Inflammatory macrophage (primary cell): ENCODE measurements at regions not wholly inside any gene's neighbourhood (a gene's known extent, or its start where the extent isn't known, plus 50 kb on each side); places are given as distances from the start of the nearest gene placed in this dataset.
"Not testable (repeated sequence)": the region's sequence is repeated elsewhere in the genome, so short reads cannot be mapped to it uniquely, and the experiment has no call there.

Experiments used
- DNase-seq, 2 donors: peaks; one replicate each; pipeline ENCODE4 v3.0.0-alpha.2; 2020 to 2022

DNA sequence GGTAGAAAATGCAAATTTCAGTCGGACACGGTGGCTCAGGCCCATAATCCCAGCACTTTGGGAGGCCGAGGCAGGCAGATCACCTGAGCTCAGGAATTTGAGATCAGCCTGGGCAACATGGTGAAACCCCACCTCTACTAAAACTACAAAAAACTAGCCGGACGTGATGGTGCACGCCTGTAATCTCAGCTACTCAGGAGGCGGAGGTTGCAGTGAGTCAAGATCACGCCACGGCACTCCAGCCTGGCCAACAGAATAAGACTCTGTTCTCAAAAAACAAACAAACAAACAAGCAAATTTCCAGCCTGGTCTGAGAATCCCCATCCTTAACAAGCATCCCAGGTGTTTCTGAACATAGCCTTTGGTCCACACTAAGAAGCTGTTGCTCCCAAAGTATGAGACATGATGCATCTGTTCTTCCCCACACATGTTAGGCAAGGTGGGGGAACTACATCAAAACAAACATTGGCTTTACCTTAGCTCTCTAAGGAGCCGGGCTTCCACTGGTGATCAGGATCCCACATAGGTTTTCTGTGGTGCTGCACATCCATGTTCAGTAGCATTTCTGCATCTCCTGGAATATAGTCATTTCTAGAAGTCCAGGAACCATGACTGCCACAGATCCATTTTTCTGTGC, 92.5 kb upstream of the DMRT1 start:
- no peak for DNase-seq

DNA sequence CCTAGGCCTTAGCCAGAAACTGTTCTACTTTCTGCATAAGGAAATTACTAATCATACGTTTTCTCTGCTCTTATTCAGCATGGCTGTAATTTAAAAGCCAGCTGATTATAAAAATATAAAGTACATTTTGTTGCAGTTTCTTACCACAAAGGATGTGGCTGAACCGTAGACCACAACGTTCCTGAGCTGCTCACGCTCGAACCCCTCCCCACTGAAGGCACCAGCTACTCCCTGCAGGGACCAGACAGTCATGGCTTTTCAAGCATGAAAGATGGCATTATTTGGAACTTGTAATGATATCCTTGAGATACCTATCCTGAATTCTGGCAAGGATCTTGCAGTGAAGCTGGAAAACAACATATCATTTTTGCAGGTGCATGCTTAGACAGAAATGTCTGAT, 91.8 kb upstream of the DMRT1 start:
- DNase-seq = no peak

DNA sequence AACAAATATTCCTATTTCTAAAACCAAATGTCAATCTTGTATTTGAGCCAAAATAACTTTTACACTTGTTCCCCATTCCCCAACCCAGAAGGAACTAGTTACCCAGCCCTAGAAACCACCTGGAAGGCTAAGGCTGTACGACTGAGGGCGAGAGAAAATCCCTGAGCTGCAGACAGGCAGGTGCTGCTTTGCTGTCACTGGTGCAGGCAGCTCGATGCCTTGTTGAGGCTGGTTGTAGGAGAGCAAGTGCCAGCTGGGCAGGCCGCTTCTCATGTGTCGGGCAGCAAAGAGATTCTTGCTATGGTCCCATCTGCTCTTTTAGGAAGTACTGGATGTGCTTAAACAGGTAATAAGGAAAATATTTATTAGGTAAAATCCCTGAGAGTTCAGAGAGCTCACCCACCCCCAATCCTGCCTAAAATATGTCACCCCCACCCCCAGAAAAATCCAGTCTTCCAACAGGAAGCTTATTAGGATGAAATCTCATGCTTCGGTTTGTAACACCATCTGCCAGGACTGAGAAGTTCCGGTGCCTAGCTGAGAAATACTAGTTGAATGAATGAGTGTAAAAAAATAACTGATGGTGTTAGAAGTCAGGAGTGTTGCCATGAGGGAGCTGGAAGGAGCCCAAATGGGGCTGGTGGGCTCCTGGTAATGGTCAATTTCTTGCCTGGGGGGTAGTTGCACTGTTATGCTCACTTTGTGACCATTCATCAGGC, 91.1 kb upstream of the DMRT1 start:
- peak in 1 of 2 donors; percentile 25 for DNase-seq

DNA sequence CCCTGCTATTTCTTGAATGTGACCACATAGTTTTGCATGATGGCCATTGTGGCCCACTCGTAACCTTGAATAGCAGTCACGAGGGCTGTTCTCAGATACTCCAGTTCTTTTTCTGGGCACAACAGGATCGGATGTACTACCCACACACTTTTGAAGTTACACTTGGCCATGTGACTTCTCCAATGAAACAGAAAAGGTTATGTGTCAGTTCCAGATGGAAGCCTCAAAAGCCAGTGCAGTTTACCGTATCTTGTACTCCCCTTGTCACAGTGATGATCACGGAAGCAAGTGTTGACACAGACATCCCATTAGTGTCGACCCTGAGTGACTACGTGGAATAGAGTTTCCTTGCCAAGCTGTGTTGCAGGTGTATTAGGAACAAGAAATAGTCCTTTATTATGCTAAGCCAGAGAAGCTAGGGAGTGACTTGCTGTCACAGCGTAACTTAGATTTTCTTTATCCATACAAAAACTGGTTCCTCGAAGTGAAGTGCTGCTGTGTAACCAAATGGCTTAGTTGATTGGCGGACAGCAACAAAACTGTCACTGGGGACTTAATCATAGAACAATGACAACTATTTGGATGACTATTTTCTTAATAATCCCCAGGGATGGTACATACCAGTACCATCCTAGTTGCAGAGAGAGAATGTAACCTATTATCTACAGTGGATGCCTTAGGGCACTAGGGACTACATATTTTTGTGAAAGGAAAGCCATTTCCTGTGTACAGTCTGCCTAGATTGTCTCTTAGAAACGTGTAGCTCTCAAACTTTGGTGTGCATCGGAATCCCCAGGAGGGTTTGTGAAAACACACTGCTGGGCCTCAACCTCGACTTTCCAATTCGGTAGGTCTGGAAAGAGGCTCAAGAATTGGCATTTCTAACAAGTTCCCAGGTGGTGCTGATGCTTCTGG, 90.1 kb upstream of the DMRT1 start:
- DNase-seq = peak; percentile 83 to 92

DNA sequence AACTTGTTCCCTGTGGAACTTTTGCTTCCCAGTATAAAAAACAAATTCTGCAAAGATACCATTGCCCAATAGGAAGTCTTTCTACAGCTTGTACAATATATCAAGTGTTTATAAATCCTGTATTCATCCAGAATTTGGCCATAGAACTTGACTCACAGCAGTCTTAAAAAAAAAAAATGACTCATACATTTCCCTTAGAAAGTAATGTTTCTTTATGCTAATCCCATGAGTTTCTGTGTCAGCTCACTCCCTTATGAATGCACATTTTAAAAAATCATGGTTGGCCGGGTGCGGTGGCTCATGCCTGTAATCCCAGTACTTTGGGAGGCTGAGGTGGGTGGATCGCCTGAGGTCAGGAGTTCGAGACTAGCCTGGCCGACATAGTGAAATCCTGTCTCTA, 89.3 kb upstream of the DMRT1 start:
- DNase-seq = peak; percentile 59 to 75

DNA sequence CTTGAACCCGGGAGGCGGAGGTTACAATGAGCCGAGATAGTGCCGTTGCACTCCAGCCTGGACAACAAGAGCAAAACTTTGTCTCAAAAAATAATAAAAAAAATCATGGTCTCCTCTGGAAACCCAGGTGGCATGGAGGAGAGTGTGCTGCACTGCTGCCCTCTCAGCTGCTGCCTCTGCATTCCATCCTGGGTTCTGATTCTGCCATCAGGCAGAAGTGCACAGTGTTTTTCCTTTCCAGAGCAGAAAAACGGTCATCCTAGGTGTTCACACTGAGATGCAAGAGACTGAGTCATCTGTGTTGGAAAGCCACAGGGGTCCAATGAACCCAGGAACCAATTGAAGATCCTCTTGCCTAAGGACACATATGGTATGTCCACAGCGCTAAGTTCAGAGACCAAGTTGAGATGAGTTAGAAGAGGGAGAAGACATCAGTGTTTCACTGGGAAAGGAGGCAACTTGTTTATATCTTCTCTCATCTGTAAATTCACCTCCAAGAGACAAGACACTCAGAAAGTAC, 88.8 kb upstream of the DMRT1 start:
- DNase-seq = no peak

DNA sequence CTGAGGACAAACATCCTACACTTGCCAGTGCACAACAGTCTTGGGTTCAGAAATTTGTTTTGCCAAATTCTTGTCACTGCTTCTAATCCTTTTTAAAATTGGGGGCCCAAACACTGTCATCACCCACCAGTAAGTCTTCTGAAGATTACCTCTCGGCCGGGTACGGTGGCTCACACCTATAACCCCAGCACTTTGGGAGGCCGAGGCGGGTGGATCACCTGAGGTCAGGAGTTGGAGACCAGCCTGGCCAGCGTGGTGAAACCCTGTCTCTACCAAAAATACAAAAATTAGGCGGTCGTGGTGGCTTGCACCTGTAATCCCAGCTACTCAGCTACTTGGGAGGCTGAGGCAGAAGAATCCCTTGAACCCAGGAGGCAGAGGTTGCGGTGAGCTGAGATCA, 87.8 kb upstream of the DMRT1 start:
- not testable (repeated sequence) for DNase-seq

DNA sequence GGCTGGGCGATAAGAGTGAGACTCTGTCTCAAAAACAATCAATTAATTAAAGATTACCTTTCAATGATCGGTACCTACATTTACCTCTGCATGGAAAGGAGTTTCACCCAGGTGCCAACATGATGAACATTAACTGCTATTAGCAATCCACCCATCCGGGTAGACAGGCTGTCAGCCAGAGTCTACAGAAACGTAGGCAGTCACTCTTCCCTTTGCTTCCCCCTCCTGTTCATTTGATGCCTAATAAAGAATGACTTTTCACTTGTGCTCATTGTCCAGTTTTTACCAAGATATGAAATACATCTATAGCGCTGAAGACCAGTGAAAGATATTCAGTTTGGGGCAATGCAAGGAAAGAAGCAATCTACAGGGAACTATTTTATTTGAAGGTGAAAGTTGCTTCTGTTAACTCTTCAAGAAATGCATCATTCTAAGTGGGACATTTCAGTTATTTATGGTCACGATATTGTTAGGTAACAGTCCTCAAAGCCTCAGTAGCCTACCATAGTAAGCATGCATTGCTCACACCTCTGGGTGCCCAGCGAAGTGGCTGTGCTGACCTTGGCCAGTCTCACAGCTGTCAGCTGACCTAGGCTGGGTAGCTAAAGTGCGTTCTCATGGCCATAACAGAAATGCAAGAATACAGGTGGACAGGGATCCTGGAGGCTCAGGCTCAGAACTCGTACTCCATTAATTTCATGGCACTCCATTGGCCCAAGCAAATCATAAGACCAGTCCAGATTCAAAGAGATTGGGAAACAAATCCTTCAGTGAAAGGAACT, 87.2 kb upstream of the DMRT1 start:
- no peak for DNase-seq

DNA sequence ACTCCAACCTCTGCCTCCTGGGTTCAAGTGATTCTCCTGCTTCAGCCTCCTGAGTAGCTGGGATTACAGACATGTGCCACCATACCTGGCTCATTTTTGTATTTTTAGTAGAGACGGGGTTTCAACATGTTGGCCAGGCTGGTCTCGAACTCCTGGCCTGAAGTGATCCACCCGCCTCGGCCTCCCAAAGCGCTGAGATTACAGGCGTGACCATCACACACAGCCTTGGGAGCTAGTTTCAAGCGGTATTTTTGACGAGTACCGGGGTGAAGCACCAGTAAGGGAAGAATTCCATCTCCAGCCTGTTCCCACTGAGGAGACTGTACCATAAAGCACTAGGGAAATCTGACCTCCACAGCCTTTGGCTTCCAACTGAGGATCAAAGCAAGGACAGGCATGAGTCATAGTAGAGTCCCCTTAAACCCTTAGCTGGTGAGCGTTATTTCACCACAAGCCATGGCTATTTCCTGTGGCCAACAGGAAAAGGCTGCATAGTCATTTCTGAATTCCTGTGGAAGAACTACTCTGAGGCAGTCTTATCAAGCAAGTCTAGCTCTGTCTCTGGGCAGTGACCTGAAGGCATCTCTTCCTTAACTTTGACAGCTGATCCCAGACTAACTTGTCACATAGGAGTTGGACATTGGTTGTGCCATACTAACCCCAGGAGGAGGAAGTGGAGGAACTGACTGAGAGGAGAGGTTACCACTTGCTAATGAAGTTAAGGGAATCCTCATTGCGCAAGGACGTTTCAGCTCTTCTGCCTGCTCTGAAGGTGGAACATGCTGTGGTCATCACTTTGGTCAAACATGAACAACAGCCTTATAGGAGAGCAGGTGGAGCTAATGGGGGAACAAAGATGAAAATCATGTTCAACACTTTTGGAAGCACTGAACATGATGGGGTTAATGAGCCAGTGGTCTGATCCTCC, 85.8 kb upstream of the DMRT1 start:
- peak; percentile 74 to 85 for DNase-seq

DNA sequence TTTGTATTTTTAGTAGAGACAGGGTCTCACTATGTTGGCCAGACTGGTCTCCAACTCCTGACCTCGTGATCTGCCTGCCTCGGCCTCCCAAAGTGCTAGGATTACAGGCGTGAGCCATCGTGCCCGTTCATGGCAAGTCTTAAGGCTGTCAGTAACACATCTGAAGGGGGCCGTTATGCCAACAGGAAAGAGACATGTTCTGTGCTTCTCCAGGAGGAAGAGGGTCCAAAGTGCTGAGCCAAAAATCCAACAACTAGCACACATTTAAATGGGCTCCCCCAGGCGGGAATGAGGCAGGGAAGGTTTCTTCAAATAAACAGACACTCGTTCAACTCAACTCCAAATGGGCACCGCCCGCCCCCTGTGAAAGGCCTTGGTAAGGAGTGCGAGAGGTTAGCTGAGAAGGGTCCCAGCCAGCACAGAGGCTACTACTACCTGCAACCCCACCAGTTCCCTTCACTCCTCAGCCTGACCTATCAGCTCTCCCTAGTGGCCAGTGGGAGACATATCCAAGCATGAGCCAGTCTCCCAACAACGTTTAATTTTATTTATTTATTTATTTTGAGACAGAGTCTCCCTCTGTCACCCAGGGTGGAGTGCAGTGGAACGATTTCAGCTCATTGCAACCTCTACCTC, 84.1 kb upstream of the DMRT1 start:
- peak; percentile 20 to 36 for DNase-seq

DNA sequence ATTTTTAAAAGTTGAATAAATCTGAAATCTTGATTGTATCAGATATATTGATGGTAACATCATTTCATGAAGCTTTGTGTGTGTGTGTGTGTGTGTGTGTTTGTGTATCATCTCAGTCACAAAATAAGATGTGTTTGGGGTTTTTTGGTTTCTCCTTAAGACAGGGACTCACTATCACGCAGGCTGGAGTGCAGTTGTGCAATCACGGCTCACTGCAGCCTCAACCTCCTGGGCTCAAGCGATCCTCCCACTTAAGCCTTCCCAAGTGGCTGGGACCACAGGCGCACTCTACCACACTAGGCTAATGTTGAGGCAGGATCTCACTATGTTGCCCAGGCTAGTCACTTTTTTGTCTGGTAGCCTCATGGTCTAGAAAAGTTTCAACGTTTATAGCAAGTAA, 83.4 kb upstream of the DMRT1 start:
- DNase-seq = peak in 1 of 2 donors; percentile 48

DNA sequence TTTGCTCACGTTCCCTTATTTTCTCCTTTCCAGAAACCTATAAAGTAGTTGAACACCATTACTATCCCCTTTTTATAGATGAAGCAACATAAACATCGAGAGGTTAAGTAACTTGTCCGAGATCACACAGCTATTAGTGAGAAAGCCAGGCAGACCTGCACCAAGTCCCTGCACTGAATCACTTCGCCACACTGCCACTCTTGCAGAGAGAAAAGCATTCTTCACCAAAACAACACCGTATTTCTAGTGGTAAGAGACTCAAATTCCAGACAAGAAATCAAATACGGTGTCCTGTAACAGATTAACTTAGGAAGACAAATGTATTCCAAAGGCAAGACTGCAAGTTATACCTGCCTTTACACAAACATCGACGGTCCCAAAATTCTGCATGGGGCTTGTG, 82.0 kb upstream of the DMRT1 start:
- DNase-seq = no peak

DNA sequence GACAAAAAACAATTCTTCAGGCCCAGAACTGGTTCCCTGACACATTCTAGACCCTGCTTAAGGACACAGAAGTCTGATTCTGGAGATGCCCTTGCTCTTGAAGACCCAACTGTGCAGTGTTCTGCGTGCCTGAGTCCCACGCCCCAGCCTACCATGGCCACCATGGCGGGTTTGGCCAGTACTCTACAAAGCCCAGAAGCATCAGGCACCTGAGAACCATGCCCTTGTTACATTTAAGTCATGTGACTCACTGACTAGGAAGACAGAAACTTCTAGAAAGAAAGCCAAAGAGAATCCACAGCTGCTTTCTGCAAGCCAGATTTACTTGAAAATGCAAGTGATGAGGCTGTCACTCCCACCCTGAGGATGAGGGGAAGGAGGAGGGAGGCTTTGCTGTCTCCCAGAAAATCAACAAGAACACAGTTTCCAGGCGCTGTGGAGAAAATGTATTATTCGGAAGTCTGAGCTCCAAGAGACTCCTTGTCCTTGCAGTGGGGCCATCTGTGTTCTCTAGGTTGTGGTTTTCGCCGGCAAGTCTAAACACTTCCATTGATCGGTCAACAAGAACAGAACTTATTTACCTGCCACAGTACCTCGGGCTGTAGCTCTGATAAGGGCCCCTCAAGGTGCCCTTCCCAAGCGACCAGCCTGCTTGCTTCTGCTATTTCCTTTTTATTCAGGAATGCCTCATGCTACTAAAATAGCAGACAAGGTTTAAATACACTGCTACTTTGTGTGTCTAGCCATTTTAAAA, 81.3 kb upstream of the DMRT1 start:
- no peak for DNase-seq

DNA sequence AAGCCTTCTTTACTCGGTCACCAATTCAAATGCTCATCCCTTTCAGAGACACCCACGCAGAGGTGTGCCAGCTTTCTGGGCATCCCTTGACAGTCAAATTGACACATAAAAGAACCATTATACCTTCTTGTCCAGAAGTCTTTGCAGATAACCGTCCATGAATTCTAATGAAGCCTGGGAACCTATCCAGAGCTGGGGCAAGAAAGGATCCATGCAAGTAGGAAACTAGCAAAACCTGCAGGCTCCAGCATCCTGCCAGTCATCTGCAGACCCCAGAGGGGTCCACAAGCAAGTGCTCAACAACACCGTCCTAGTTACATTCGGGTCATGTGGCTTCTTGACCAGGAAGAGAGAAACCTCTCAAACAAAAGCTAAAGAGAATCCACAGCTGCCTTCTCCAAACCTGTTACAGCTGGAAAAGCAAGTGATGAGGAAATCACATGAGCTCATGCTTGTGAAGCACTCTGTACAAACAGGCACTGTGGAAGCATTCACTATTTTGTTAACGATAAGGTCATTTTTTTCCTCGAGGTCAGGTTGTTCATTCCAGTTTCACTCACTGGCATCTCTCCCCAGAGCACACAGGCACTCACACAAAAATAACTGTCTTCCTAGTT, 80.2 kb upstream of the DMRT1 start:
- no peak for DNase-seq

DNA sequence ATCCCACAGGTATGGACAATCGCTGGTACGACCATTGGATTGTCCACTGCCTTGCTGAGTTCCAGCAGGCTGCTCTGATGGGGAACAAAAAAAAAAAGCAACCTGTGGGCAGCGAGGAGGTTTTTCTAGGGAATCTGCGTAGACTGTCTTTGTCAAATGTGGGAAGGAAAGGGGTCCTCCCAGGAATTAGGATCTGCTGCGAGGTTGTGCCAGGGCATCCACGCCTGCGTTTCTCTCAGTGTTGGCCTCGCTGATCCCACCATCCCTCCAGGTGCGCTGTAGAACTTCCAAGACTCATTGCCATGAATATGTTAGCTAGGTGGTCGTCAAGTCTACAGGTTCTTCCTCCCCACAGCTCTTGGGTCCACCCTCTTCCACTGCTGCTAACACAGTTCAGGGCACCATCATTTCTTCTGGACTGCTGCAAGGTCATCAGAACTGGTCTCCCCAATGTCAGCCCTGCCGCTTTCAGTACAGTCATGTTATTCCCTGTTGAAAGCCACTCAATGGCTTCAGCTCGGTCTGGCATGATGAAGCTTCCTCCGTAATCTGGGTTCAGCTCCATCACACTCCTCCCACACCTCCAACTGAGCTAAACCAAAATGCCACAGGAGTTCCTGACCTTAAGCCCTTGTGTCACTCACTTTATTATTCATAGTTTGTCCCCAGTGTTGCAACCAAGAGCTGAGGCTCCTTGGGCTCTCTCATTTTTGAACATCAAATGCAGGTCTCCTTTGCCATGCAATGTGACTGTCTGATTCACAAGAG, 79.5 kb upstream of the DMRT1 start:
- DNase-seq = peak; percentile 5 to 56

DNA sequence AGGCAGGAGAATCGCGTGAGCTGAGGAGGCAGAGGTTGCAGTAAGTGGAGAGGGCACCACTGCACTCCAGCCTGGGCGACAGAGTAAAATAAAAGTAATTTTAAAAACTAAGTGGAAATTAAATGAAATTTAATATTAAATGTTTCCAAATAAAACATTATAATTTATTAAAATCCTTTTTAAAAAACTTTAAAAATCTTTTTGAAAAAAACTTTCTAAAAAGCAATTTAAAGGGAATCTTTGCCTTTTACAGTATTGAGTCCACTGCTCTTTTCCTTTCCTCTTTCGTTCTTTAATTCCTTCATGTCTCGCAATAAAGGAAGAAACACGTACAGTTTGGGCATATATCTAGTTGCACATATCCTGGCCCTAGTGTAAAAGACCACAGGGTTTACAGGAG, 77.8 kb upstream of the DMRT1 start:
- DNase-seq = no peak

DNA sequence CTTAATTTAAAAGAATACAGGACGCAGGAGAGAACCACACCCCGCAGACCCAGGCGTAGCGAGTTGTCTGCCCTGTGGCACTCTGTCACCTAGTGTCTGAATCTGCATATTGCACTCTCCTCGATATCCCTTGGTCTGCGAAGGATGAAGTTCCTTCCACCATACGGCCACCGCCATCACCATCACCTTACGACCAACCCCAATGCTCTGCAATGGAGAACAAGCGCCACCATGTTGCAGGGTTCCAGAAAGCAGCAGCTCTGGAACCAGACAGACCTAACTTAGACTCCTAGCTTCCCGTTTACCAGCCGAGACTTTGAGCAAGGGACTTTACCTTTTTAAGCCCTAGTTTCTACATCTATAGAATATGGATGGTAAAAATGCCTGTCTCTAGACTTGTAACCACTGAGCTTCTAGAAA, 77.4 kb upstream of the DMRT1 start:
- peak; percentile 67 to 81 for DNase-seq

DNA sequence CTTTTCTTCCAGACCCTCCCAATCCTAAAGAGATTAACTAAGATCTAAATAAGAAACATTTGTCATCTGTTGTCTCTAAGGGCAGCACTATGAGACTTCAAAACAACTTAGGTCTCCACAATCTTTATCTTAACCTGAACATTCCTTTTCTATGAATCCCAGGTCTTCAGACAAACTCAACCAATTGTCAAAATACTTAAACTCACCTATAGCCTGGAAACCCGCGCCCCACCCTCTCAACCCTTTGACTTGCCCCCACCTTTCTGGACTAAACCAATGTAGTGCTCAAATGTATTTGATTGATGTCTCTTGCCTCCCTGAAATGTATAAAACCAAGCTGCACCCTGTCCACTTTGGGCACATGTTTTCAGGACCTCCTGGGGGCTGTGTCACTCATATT, 76.5 kb upstream of the DMRT1 start:
- no peak for DNase-seq
